ENCODE measurements at regions not wholly inside any gene's neighbourhood (a gene's known extent, or its start where the extent isn't known, plus 50 kb on each side); places are given as distances from the start of the nearest gene placed in this dataset.

GRCh38 chr5:171617266-171617665, 168.4 kb upstream of the SMIM23 start:
- no peak for TF ChIP-seq CTCF (IDR thresholded peaks at IDR 0.05)
- no peak for TF ChIP-seq EZH2 (IDR thresholded peaks at IDR 0.05; ENCODE audit: borderline replicate concordance, insufficient read depth, low read depth, low read length, poor library complexity, severe bottlenecking)
